NOMO-1 treated with dmso at 0.1 percent for 144 hours (cell line): ENCODE measurements at regions not wholly inside any gene's neighbourhood (a gene's known extent, or its start where the extent isn't known, plus 50 kb on each side); places are given as distances from the start of the nearest gene placed in this dataset.

Experiments used
- DNase-seq: peaks from one replicate; lab custom pipeline; 2025; ENCODE audit not compliant: unreplicated experiment; lab: John Stamatoyannopoulos, UW

- no peak for DNase-seq
Observed at GRCh38 chr10:4590807-4591206, 235.2 kb upstream of the AKR1E2 start.

GRCh38 chr10:4588824-4589223, 237.2 kb upstream of the AKR1E2 start:
- no peak for DNase-seq

- DNase-seq, result no peak
Observed at GRCh38 chr10:4587466-4587865, 238.5 kb upstream of the AKR1E2 start.

GRCh38 chr10:4586776-4587175, 239.2 kb upstream of the AKR1E2 start:
- no peak for DNase-seq

- no peak for DNase-seq
Observed at GRCh38 chr10:4581929-4582328, 244.1 kb upstream of the AKR1E2 start.

- no peak for DNase-seq
Observed at GRCh38 chr10:4579844-4580243, 246.2 kb upstream of the AKR1E2 start.

GRCh38 chr10:4576206-4576605, 249.8 kb upstream of the AKR1E2 start:
- no peak for DNase-seq

GRCh38 chr10:4569151-4569550, 256.9 kb upstream of the AKR1E2 start:
- no peak for DNase-seq

GRCh38 chr10:4568731-4569130, 257.3 kb upstream of the AKR1E2 start:
- no peak for DNase-seq

GRCh38 chr10:4568086-4568485, 257.9 kb upstream of the AKR1E2 start:
- no peak for DNase-seq

- no peak for DNase-seq
Observed at GRCh38 chr10:4567637-4568036, 258.4 kb upstream of the AKR1E2 start.

- no peak for DNase-seq
Observed at GRCh38 chr10:4566011-4566410, 260.0 kb upstream of the AKR1E2 start.

GRCh38 chr10:4561296-4561695, 264.7 kb upstream of the AKR1E2 start:
- DNase-seq, result no peak

- DNase-seq, result no peak
Observed at GRCh38 chr10:4557469-4557868, 268.5 kb upstream of the AKR1E2 start.

- DNase-seq, result no peak
Observed at GRCh38 chr10:4556527-4556926, 269.5 kb upstream of the AKR1E2 start.

- DNase-seq, result no peak
Observed at GRCh38 chr10:4555920-4556319, 270.1 kb upstream of the AKR1E2 start.

- no peak for DNase-seq
Observed at GRCh38 chr10:4549139-4549653, 276.8 kb upstream of the AKR1E2 start.

- DNase-seq, result no peak
Observed at GRCh38 chr10:4546931-4547330, 279.1 kb upstream of the AKR1E2 start.

- no peak for DNase-seq
Observed at GRCh38 chr10:4546500-4546899, 279.5 kb upstream of the AKR1E2 start.

GRCh38 chr10:4545062-4545461, 280.9 kb upstream of the AKR1E2 start:
- DNase-seq, result peak; percentile 60

- no peak for DNase-seq
Observed at GRCh38 chr10:4543938-4544533, 282.0 kb upstream of the AKR1E2 start.

- no peak for DNase-seq
Observed at GRCh38 chr10:4541292-4541691, 284.7 kb upstream of the AKR1E2 start.

GRCh38 chr10:4538016-4538415, 288.0 kb upstream of the AKR1E2 start:
- DNase-seq, result no peak
